GM21576 (cell line): ENCODE measurements at regions not wholly inside any gene's neighbourhood (a gene's known extent, or its start where the extent isn't known, plus 50 kb on each side); places are given as distances from the start of the nearest gene placed in this dataset.

ENCODE experiments used
- ATAC-seq: cut with Tn5 transposase; IDR thresholded peaks from one replicate; pipeline ENCODE4 v1.9.1; 2021; ENCODE audit warnings: mild to moderate bottlenecking, moderate library complexity; ENCODE audit not compliant: unreplicated experiment

- no peak for ATAC-seq
Measured at GRCh38 chr7:106606120-106606519, 54.8 kb downstream of the CCDC71L start.

- ATAC-seq, result no peak
Measured at GRCh38 chr7:106604971-106605370, 56.0 kb downstream of the CCDC71L start.

- no peak for ATAC-seq
Measured at GRCh38 chr7:106604303-106604924, 56.5 kb downstream of the CCDC71L start.

GRCh38 chr7:106603346-106603745, 57.6 kb downstream of the CCDC71L start:
- no peak for ATAC-seq

GRCh38 chr7:106602062-106602461, 58.9 kb downstream of the CCDC71L start:
- ATAC-seq, result no peak

GRCh38 chr7:106600569-106601373, 60.2 kb downstream of the CCDC71L start:
- no peak for ATAC-seq

GRCh38 chr7:106599343-106599698, 61.6 kb downstream of the CCDC71L start:
- no peak for ATAC-seq

GRCh38 chr7:106598663-106599342, 62.2 kb downstream of the CCDC71L start:
- ATAC-seq, result peak; percentile 96

GRCh38 chr7:106597751-106598546, 63.0 kb downstream of the CCDC71L start:
- ATAC-seq, result no peak

- ATAC-seq, result no peak
Measured at GRCh38 chr7:106597014-106597413, 63.9 kb downstream of the CCDC71L start.

- ATAC-seq, result no peak
Measured at GRCh38 chr7:106595922-106596321, 65.0 kb downstream of the CCDC71L start.

- no peak for ATAC-seq
Measured at GRCh38 chr7:106593028-106593417, 67.9 kb downstream of the CCDC71L start.

GRCh38 chr7:106592282-106593027, 68.5 kb downstream of the CCDC71L start:
- ATAC-seq, result no peak

- ATAC-seq, result no peak
Measured at GRCh38 chr7:106591146-106591545, 69.8 kb downstream of the CCDC71L start.

GRCh38 chr7:106590209-106590816, 70.6 kb downstream of the CCDC71L start:
- ATAC-seq, result no peak

GRCh38 chr7:106589198-106589879, 71.6 kb downstream of the CCDC71L start:
- ATAC-seq, result no peak

GRCh38 chr7:106588422-106589197, 72.3 kb downstream of the CCDC71L start:
- no peak for ATAC-seq

GRCh38 chr7:106584914-106585759, 75.8 kb downstream of the CCDC71L start:
- ATAC-seq, result no peak
